Stimulated activated CD4-positive, alpha-beta T cell treated with anti-CD3 and anti-CD28 coated beads, Interleukin-15, amount 100 ng/mL, for 24 hours (primary cell): ENCODE measurements at regions not wholly inside any gene's neighbourhood (a gene's known extent, or its start where the extent isn't known, plus 50 kb on each side); places are given as distances from the start of the nearest gene placed in this dataset.
"Not testable (repeated sequence)": the region's sequence is repeated elsewhere in the genome, so short reads cannot be mapped to it uniquely, and the experiment has no call there.

Source experiments
- DNase-seq: peaks from one replicate; pipeline ENCODE4 v3.0.0-alpha.2; 2020

GRCh38 chr5:164224236-164224635, 718.8 kb downstream of the MAT2B start:
- DNase-seq, result no peak

DNA sequence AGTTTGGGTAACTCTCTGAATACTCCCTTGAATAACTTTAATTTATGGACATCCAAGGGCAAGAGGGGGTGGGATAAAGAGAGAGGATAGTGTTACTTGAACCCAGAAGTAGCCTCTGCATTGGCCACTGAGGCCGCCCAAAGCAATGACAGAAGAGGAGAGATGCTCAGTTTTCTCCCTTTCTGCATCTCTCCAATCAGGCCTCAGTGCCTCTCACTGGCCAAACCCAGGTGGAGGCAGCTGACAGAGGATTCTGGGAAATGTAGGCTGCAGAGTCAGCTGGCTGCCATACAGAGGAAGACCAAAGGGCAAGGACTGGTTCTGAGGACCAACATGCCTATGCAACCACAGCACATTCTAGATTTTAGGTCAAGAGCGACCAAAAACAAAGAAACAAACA, 719.4 kb downstream of the MAT2B start:
- no peak for DNase-seq

DNA sequence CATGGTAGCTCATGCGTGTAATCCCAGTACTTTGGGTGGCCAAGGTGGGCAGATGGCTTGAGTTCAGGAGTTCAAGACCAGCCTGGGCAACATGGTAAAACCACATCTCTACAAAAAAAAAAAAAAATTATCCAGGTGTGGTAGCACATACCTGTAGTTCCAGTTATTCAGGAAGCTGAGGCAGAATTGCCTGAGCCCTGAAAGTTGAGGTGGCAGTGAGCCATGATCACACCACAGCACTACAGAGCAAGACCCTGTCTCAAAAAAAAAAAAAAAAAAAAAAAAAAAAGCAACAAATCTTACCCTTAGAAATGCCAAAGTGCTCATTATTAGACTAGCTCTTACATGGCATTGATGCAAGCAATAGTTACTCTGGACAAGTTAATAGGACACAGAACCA, 724.9 kb downstream of the MAT2B start:
- no peak for DNase-seq

DNA sequence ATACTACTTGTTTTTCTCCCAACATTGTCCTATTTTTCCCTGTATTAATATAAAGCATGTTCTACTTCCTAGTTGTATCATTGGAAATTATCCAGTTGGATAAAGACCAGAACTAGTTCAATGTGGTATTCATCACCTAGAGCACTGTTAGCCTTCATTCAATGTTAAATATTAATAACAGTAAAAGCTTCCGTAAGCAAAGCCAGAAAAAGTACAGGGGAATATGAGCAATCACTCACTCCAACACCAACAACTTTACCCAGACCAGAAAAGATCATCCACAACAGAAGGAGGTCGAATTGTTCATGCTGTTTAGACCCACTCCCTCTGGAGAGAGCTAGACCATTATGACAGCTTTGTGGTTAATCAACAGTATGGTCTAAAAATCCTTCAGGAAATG, 728.4 kb downstream of the MAT2B start:
- DNase-seq, result no peak

DNA sequence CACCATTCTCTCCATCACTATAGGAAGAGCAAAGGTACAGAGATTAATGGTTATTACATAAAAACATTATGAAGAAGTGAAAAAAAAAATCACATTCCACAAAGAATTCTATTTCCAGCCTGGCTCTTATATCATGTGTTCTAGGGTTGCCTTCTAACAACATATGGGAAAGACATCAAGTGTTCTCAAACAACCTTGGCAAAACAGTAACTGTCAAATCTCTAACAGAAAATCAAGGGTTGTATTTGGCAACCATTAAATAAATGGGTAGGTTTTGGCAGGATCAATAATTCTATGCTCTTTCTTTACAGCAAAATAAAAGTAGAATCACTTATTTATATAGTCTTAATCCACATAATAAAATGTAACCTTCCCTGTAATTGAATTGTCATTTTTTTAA, 728.9 kb downstream of the MAT2B start:
- no peak for DNase-seq

- no peak for DNase-seq
Observed at GRCh38 chr5:164235300-164235891, 730.0 kb downstream of the MAT2B start.

DNA sequence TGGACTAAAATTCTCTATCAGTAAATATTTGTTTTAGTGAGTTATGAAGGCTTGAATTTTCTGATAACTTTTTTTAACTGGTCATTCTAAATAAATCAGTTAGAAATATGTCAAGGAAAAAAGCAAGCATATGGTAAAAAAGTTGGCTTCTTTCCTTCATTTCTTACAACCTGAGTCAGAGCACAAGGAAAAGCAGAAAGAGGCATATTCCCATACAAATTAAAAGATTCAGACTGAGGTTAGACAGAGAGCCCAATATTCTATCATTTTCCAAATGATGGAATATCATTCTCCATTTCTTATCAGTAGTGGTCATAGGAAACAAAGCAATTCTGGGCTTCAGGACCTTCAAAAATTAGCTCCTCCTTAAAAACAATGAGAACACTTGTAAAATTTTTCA, 732.1 kb downstream of the MAT2B start:
- DNase-seq, result no peak

DNA sequence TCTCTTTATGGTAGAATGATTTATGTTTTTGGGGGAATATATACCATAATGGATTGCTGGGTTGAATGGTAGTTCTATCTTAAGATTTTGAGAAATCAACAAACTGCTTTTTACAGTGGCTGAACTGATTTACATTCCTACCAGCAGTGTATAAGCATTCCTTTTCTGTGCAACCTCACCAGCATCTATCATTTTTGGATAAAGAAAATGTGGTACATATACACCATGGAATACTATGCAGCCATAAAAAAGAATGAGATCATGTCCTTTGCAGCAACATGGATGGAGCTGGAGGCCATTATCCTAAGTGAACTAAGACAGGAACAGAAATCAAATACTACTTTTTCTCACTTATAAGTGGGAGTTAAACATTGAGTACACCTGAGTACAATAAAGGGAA, 746.4 kb downstream of the MAT2B start:
- not testable (repeated sequence) for DNase-seq

DNA sequence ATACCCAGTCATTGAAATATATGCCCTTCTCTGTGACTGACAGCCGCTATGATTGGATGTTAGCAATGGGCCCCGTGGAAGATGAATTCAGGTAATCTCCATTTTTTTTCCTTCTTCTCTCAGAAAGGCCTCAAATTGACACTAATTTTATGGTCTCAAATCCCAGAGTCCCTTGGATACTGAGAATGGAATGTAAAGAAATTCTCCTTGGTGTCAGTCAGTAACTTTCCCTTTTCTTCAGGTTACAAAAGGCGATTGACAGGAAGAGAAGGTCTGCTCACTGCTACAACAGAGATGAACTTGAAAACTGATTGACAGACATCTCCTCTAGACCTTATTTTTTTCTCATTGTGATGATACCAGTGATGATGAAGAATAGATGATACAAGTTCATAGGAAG, 748.3 kb downstream of the MAT2B start:
- DNase-seq, result no peak

DNA sequence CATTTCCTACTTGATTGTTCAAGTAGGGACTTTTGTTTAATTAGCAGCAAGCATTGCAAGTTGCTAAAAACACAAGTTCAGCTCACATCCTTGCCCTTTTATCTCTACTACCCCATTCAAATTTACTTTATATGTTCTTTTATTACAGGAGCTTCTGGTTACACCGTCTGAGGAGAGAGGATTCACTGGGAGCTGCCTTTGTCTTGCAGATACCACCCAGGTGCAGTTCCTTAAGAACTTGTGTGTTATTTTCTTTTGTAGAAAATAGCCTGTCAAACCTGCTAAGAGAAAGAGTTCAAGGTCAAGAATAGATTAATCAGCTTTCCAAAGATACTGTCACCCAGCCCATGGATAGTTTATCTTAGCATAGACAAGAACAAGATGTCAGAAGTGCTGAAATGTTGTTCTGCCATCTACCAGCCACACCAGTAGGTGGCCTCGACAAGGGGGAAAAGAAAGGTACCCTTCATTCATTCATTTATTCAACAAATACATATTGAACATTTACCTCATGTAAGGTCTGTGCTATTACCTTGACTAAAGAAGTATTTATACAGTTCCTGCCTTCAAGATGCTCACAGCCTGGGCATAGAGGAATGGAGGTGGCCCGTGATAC, 750.3 kb downstream of the MAT2B start:
- no peak for DNase-seq

DNA sequence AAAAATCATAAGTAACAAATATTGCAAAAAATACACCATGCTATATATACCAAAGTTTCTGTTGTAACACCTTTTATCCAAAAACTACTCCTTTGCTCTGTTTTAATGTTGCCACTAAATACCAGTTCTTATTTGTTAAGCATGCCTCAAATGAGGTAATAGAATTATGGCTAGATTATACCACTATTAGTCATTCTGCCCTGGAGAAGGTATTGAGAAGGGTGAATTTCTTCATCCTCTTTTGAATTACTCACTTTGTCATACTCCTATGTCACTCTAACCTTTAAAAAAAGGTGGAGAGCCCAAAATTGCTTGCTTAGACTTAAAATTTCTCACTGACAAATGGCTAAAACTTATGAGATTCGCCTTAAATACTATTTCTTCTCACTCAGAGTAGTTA, 750.9 kb downstream of the MAT2B start:
- DNase-seq, result no peak

- DNase-seq, result no peak
Observed at GRCh38 chr5:164256954-164257353, 751.5 kb downstream of the MAT2B start.

GRCh38 chr5:164265566-164265965, 760.1 kb downstream of the MAT2B start:
- DNase-seq, result no peak

DNA sequence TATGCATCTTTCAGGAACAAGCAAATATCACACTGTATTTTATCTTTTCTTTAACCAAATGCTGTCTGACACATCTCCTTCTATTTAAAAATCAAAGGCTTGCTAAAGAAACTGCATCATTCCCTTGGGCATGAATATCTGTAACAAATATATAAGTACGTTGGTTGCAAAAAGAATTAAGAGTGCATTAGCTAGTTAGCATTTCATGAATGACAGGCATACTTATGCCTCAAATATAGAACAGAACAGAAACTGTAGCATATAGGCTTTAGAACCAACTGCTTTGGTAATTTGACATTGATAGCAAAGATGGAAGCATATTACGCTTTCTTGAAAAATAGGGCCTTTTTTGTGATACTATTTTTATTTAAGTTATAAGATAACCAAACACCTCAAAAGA, 761.2 kb downstream of the MAT2B start:
- DNase-seq, result no peak

- DNase-seq, result no peak
Observed at GRCh38 chr5:164277720-164278119, 772.3 kb downstream of the MAT2B start.

- no peak for DNase-seq
Observed at GRCh38 chr5:164289526-164289925, 784.1 kb downstream of the MAT2B start.

GRCh38 chr5:164296603-164297080, 791.2 kb downstream of the MAT2B start:
- no peak for DNase-seq

- DNase-seq, result no peak
Observed at GRCh38 chr5:164298165-164298564, 792.7 kb downstream of the MAT2B start.

- DNase-seq, result no peak
Observed at GRCh38 chr5:164300295-164300694, 794.9 kb downstream of the MAT2B start.

- no peak for DNase-seq
Observed at GRCh38 chr5:164301136-164301535, 795.7 kb downstream of the MAT2B start.

- DNase-seq, result no peak
Observed at GRCh38 chr5:164301708-164302107, 796.3 kb downstream of the MAT2B start.

DNA sequence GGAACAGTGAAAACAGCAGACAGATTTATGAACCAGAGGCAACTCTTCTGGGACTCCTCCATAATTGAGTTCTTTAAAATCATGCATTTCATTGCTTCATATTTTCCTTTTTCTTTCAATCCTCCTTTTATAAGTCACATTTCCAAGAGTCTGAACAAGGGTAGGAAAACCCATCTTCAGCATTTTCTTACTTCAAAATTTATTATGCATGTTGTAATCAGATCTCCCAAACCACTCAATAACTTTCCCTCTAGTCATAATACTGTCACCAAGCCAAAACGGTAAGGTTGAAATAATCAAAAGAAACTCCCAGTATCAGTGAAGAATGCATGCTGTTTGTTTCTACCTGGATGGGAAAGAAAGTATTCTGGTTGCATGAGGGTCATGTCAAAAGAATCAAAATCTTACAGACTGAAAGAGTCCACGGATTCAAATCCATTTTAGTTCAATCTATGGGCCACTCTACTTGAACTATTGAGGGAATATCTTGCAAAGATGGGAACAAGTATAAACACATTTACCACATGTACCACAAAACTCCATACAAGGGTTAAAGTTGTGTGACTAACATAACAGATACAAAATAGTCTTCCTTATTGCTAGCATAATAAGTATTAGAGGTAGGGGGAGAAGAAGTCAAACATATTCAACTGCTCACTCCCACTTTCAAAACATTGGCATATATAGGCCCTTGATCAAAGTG, 797.3 kb downstream of the MAT2B start:
- no peak for DNase-seq

- DNase-seq, result no peak
Observed at GRCh38 chr5:164303646-164304215, 798.3 kb downstream of the MAT2B start.

DNA sequence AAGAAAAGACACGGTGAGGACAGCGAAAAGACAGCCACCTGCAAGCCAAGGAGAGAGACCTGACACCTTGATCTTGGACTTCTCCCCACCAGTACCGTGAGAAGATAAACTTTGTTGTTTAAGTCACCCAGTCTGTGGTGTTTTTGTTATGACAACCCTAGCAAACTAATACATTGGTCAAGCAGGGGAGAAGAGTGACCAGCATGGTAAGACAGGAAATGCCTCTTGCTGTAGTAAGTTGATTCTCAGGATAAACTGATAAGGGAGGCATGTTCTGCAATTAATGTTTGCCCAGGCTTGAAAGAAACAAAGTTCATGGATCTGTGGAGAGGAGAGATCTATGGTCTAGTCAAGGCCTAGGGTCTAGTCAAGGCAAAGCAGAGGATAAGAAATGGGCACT, 801.2 kb downstream of the MAT2B start:
- DNase-seq, result no peak
